NCI-H345 (cell line): ENCODE measurements at regions not wholly inside any gene's neighbourhood (a gene's known extent, or its start where the extent isn't known, plus 50 kb on each side); places are given as distances from the start of the nearest gene placed in this dataset.
"Not testable (repeated sequence)": the region's sequence is repeated elsewhere in the genome, so short reads cannot be mapped to it uniquely, and the experiment has no call there.

Experiments
- DNase-seq: peaks from one replicate; lab custom pipeline; 2025; lab: John Stamatoyannopoulos, UW

GRCh38 chr15:24150542-24150941 lies 463.4 kb upstream of the NDN start:
- no peak for DNase-seq

DNA sequence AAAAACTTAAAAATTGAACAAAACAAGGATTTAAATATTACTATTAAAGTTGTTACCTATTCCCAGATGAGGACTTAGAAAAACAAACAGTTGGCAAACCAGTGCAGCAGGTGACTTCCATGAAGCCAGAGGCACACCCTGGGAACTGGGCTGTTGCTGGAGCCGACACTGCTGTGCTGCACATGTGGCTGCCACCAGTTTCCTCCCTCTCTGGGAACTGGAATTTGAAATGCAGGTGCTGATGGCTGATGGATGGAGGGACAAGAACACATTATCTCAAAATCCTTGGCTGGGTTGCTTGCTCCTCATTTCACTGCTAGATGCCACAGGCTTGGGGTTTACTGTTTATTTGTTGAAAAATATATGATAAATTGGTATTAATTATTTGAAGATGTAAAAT lies 471.2 kb upstream of the NDN start:
- DNase-seq: not testable (repeated sequence)

- DNase-seq: not testable (repeated sequence)
Observed at GRCh38 chr15:24165512-24165911, 478.4 kb upstream of the NDN start.

GRCh38 chr15:24202297-24202696 lies 473.3 kb upstream of the NPAP1 start:
- not testable (repeated sequence) for DNase-seq

DNA sequence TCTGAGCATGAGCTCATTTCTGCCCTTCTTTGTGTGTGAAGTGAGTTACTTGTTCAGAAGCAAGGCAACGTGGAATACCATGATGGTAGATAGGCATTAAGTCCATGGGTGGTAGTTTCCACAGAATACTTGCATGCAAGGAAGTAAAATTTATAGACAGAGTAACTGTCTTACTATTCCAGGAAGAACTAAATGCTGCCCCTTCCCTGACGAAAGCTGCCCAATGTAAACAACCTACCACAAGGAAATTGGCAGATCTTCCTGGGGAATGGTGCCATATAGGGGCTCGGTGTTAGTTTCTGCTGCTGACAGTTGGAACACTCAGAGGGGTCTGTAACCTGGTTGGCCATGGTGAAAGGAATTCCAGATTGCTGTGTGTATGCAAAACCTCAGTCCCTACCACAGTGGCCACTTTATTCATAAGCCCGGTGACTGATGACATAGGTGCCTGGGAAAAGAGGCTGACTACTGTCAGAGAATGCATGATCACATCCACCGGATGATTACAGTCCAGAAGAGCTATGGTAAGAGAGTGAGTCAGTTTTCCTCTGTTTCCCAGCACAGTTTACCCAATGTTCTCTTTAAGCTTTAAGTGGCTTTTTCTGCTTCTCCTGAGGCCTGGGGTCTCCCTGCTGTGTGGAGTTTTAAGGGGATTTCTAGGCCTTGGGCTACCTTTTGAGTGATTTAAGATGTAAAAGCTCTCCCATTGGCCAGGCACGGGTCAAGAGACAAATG lies 463.7 kb upstream of the NPAP1 start:
- DNase-seq: not testable (repeated sequence)

GRCh38 chr15:24223739-24224138 lies 451.8 kb upstream of the NPAP1 start:
- no peak for DNase-seq

- DNase-seq: no peak
Observed at GRCh38 chr15:24224161-24224560, 451.4 kb upstream of the NPAP1 start.

GRCh38 chr15:24228922-24229321 lies 446.7 kb upstream of the NPAP1 start:
- DNase-seq: not testable (repeated sequence)

- not testable (repeated sequence) for DNase-seq
Observed at GRCh38 chr15:24233134-24233533, 442.4 kb upstream of the NPAP1 start.

- DNase-seq: not testable (repeated sequence)
Observed at GRCh38 chr15:24240580-24240979, 435.0 kb upstream of the NPAP1 start.

- not testable (repeated sequence) for DNase-seq
Observed at GRCh38 chr15:24259106-24259505, 416.5 kb upstream of the NPAP1 start.

GRCh38 chr15:24260407-24260806 lies 415.2 kb upstream of the NPAP1 start:
- not testable (repeated sequence) for DNase-seq

GRCh38 chr15:24260854-24261253 lies 414.7 kb upstream of the NPAP1 start:
- DNase-seq: not testable (repeated sequence)

DNA sequence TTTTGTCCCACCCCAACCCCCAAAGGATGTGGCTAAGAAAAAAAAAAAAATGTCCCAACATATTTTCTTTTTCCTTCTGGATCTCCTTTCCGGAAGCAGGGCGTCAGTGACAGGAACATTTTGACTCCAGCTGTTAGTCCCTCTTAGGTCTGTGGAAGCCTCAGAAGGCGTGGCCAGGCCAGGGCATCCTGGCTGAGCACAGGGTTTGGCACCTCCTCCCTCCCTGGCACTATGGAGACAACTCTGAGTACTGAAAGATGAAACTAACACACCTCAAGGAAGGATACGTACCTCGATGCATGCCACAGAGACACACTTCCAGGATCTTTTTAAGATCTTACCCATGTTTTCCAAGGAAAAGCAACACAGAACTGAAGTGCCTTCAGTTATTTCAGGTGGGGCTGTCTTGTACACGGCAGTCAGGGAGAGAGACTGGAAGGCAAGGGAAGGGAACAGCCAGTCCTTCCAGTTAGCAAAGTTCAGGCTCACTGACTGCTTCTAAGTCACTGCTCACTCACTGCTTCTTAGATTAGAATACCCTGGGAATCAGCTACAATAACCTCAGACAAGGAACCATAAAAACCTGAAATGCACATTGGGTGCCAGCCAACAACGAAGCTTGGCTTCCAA lies 406.9 kb upstream of the NPAP1 start:
- DNase-seq: not testable (repeated sequence)

DNA sequence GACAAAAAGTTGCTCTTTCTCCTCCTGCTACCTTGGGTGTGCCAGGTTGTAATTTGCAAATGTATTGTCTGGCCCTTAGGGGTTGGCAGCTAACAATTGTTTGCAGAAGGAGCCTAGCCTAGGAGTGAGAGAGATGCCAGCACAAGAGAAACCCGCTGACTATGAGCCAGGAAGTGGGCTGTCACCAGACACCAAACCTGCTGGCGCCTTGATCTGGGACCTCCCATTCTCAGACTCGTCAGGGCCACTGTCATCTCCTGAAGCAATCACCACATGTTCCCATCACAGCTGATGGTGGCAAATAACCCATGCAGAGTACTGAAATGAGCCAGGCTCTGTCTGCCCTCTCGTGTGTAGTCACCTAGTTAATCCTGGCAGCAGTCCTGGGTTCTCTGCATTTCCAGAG lies 406.4 kb upstream of the NPAP1 start:
- DNase-seq: no peak

DNA sequence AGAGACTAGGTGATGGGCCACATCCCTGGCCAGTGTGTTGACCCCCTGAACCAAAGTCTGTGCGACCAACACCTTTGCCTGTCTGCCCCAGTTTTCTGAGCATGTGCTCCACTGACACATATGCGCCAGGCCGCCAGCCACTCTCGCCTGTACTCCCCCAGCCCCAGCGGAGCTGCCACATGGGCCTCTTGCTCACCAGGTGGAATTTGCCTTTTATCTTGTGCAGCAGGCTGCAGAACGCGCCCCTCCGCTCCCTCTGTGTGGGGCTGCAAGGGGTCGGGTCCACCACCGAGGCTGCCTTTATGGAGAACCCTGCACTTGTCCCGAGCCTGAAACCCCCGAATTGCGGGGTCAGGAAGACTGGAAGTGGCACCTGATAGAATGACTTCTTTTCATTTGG lies 405.7 kb upstream of the NPAP1 start:
- no peak for DNase-seq

- DNase-seq: not testable (repeated sequence)
Observed at GRCh38 chr15:24271496-24272244, 403.9 kb upstream of the NPAP1 start.

DNA sequence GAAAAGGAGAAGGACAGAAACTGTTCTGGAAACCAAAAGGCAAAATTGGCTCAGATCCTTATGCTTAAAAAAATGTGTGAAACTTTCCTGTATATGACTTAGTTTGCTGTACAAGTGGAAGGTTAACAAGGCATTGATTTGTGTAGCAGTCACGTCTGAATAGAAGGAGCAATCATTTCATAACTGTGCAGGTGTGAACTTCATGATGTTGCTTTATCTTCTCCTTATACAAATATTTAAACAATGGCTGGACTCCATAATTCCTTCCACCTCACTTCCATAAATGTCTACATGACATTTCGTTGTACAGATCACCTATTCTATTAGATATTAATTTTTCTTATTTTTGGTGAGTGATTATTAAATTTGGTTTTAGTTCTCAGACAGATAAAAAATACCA lies 382.7 kb upstream of the NPAP1 start:
- no peak for DNase-seq

DNA sequence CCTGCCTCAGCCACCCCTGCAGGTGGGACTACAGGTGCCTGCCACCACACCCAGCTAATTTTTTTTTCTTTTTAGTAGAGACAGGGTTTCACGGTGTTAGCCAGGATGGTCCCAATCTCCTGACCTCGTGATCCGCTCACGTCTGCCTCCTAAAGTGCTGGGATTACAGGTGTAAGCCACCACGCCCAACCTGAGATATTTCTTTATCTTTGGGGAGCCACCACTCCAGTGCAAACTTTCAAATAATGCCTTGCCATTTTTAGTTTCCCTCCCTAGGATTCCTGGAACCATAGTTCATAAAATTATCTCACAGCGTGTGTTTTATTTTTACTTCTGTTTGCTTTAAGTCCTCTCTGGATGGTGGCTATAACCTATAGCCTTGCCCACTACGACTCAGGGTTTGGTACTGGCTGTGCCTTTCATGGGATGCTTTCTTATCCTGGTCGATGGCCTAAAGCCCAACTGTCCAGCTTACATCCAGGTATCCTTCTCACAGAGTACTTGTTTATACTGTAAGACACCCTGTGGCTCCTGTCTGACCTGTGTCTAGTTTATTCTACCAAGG lies 374.7 kb upstream of the NPAP1 start:
- DNase-seq: not testable (repeated sequence)

- not testable (repeated sequence) for DNase-seq
Observed at GRCh38 chr15:24301999-24302398, 373.6 kb upstream of the NPAP1 start.

GRCh38 chr15:24304747-24305146 lies 370.8 kb upstream of the NPAP1 start:
- not testable (repeated sequence) for DNase-seq

- not testable (repeated sequence) for DNase-seq
Observed at GRCh38 chr15:24305643-24306042, 369.9 kb upstream of the NPAP1 start.
